Activated naive CD8-positive, alpha-beta T cell treated with anti-CD3 and anti-CD28 coated beads, Interleukin-2, amount 50 U/mL, for 24 hours (primary cell): ENCODE measurements at regions not wholly inside any gene's neighbourhood (a gene's known extent, or its start where the extent isn't known, plus 50 kb on each side); places are given as distances from the start of the nearest gene placed in this dataset.

ENCODE experiments used
- ATAC-seq: fragments of 150-1000 bp; cut with Tn5 transposase; one replicate; pipeline ENCODE4 v1.10.0; 2021
- DNase-seq: peaks from one replicate; pipeline ENCODE4 v3.0.0; 2021
- H3K27ac Mint-ChIP-seq: one replicate; pipeline ENCODE4 v1.8.0; 2021; ENCODE audit warnings: mild to moderate bottlenecking, mixed read lengths
- H3K27me3 Mint-ChIP-seq: one replicate; pipeline ENCODE4 v1.8.0; 2021; ENCODE audit warnings: mixed read lengths
- H3K36me3 Mint-ChIP-seq: one replicate; pipeline ENCODE4 v1.8.0; 2021; ENCODE audit warnings: low read depth, mixed read lengths
- H3K4me1 Mint-ChIP-seq: one replicate; pipeline ENCODE4 v1.8.0; 2021; ENCODE audit warnings: mixed read lengths
- H3K4me3 Mint-ChIP-seq: one replicate; pipeline ENCODE4 v1.8.0; 2021; ENCODE audit warnings: mild to moderate bottlenecking, moderate library complexity, mixed read lengths
- H3K9me3 Mint-ChIP-seq: one replicate; pipeline ENCODE4 v1.8.0; 2021; ENCODE audit warnings: mixed read lengths

DNA sequence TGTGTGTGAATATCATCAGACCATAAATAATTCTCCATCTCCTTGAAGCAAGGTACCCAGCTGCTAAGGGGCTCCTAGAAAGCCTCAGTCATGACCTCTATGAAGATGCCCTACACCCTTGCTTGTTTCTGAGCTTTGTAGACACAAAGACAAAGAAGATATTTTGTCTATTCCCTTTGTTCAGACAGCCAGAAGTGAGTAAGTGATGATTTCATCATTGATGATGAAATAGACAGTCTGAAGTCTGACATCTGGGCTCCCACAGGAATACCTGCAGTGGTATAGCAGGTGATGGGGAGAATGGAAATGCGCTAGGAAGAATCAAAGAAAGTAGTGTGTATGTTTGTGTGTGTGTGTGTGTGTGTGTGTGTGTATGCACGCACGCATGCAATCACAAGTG lies 82.2 kb upstream of the DPT start:
- Mint-ChIP-seq H3K4me1 (no peaks in the 10 kb centered on the region), H3K4me3 (no peak overlapping the region), H3K36me3 (no peaks in the 10 kb centered on the region), H3K9me3 (no peaks in the 10 kb centered on the region), H3K27me3 (no peaks in the 10 kb centered on the region), H3K27ac (no peak overlapping the region)
- ATAC-seq, result no peak
- no peak for DNase-seq

GRCh38 chr1:168819668-168820067 lies 90.7 kb upstream of the DPT start:
- Mint-ChIP-seq H3K27me3 (peaks cover 2% of the 10 kb centered on the region), H3K27ac (no peak overlapping the region), H3K9me3 (no peaks in the 10 kb centered on the region), H3K4me1 (peaks cover 15% of the 10 kb centered on the region), H3K36me3 (no peaks in the 10 kb centered on the region), H3K4me3 (no peak overlapping the region)
- DNase-seq (no peak), ATAC-seq (no peak)

DNA sequence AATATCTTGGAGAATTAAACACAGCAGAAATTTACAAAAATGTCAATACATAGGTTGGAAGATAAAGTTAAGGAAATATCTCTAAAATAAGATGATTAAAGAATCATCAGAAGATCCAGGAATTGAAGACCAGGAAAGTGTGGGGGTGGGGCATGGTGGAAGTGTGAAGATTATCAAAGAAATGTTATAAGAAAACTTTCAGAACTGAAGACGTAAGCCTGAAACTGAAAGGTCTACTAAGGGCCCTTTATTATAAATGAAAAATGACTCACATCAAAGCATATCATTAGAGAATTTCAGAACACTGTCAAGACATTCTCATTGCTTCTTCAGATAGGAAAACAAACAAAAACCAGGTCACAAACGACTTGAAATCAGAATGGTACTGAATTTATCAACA lies 92.4 kb upstream of the DPT start:
- Mint-ChIP-seq H3K4me3 (no peak overlapping the region), H3K27ac (no peak overlapping the region), H3K36me3 (no peaks in the 10 kb centered on the region), H3K9me3 (no peaks in the 10 kb centered on the region), H3K27me3 (peaks cover 2% of the 10 kb centered on the region), H3K4me1 (peaks cover 16% of the 10 kb centered on the region)
- ATAC-seq, result peak; percentile 41
- peak; percentile 33 for DNase-seq

DNA sequence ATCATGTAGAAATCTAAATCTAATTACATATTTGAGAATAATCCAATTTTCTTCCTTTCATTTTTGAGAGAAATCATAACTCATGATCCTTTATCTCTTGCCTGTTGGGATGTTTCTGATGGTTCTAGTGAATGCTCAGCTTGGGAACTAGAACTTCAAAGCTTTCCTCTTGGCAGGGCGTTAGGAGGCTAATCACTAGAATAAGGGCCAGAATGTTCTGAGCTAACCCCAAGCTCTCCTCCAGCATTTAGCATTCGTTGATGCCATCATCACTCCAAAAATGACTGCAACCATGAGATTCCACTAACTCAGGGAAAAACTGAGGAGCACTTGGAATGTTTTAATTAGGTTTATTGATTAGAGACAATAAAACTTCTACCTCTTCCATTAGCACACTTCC lies 93.9 kb upstream of the DPT start:
- Mint-ChIP-seq H3K4me1 (peaks cover 16% of the 10 kb centered on the region), H3K9me3 (no peaks in the 10 kb centered on the region), H3K27ac (no peak overlapping the region), H3K27me3 (peaks cover 2% of the 10 kb centered on the region), H3K36me3 (no peaks in the 10 kb centered on the region), H3K4me3 (no peak overlapping the region)
- ATAC-seq, result no peak
- DNase-seq, result no peak

DNA sequence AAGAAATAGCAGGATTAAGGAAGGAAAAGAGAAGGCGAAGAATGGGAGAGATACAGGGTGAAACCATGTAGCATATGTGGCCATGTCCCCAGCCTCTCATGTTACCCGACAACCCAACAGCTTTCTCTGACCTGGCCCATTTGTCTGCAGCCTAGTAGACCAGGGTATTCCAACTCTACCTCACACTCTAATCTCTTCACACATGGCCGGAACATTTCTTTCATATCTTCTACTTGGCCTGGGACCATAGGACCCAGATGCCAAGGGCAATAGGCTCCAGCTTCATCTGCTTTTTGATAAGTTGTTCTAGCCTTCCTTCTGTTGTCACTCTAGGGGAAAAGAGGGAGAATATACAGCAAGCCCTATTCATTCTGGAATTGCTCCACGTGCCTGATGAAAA lies 95.0 kb upstream of the DPT start:
- no peaks in the 10 kb centered on the region for H3K27me3 Mint-ChIP-seq
- no peak overlapping the region for H3K27ac Mint-ChIP-seq
- DNase-seq, result no peak
- H3K9me3 Mint-ChIP-seq, result no peaks in the 10 kb centered on the region
- no peaks in the 10 kb centered on the region for H3K36me3 Mint-ChIP-seq
- no peak overlapping the region for H3K4me3 Mint-ChIP-seq
- peaks cover 16% of the 10 kb centered on the region for H3K4me1 Mint-ChIP-seq
- no peak for ATAC-seq

GRCh38 chr1:168824418-168825065 lies 95.5 kb upstream of the DPT start:
- H3K4me3 Mint-ChIP-seq, result no peak overlapping the region
- no peaks in the 10 kb centered on the region for H3K27me3 Mint-ChIP-seq
- peaks cover 16% of the 10 kb centered on the region for H3K4me1 Mint-ChIP-seq
- no peaks in the 10 kb centered on the region for H3K9me3 Mint-ChIP-seq
- DNase-seq (peak; percentile 20), ATAC-seq (peak; percentile 93)
- H3K27ac Mint-ChIP-seq, result no peak overlapping the region
- H3K36me3 Mint-ChIP-seq, result no peaks in the 10 kb centered on the region

DNA sequence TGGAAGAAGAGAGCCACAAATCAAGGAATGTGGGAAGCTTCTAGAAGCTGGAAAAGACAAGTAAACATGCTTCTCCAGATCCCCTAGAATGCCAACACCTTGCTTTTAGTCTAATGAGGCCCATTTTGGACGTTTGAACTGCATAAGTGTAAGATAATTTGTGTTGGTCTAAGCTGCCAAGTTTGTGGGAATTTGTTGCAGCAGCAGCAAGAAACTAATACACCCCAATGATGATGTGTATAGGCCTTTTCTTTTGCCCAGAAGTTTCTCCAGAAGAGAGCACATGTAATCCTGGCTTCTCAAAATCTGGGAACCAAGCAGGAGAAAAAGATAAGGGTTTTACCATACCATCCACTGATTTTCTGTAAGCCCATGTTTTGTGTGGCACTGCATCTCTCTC lies 96.1 kb upstream of the DPT start:
- Mint-ChIP-seq H3K4me3 (no peak overlapping the region), H3K4me1 (peaks cover 16% of the 10 kb centered on the region), H3K27ac (no peak overlapping the region), H3K27me3 (no peaks in the 10 kb centered on the region), H3K36me3 (no peaks in the 10 kb centered on the region), H3K9me3 (no peaks in the 10 kb centered on the region)
- no peak for ATAC-seq
- DNase-seq, result no peak

DNA sequence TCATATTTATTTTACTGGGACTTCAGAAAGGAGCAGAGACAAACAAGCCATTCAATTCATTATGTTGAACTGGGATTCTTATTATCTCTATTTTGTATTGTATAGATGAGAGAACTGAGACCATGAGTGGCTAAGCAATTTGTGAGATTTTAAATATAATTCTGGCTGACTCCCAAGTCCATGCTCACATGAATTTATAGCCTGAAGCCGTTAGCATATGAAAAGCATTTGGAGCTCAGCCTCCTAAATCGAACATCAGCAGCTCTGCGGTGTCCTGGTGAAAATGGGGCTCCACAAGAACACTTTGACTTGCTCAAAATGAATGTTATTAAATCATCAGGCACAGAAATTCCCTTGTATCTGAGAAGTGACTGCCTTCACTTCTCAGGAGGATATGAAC lies 96.8 kb upstream of the DPT start:
- H3K9me3 Mint-ChIP-seq, result no peaks in the 10 kb centered on the region
- no peaks in the 10 kb centered on the region for H3K27me3 Mint-ChIP-seq
- DNase-seq, result no peak
- H3K27ac Mint-ChIP-seq, result no peak overlapping the region
- ATAC-seq, result no peak
- H3K4me1 Mint-ChIP-seq, result peaks cover 16% of the 10 kb centered on the region
- H3K36me3 Mint-ChIP-seq, result no peaks in the 10 kb centered on the region
- no peak overlapping the region for H3K4me3 Mint-ChIP-seq

GRCh38 chr1:168826269-168826668 lies 97.3 kb upstream of the DPT start:
- Mint-ChIP-seq H3K9me3 (no peaks in the 10 kb centered on the region), H3K27ac (no peak overlapping the region)

DNA sequence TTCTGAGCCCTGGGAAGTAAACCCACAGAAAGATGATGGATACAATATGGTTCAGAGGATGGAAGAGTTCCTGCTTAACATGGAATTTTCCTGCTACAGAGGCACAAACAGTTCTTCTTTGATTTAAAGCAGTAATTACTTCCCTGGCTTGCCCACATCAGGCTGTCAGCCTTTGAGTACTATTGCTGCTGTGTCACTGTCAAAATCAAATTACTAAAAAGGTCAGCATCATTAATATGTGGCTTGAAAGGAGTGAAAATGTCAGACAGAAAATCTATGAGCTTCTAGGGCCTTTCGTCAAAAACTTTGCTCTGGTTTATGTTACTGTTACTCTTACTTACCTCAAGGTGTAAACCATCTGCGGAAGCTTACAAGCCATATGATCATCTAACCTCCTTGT lies 98.6 kb upstream of the DPT start:
- no peaks in the 10 kb centered on the region for H3K9me3 Mint-ChIP-seq
- H3K27ac Mint-ChIP-seq, result no peak overlapping the region
- H3K4me1 Mint-ChIP-seq, result peaks cover 11% of the 10 kb centered on the region
- H3K4me3 Mint-ChIP-seq, result no peak overlapping the region
- DNase-seq (no peak), ATAC-seq (no peak)
- no peaks in the 10 kb centered on the region for H3K27me3 Mint-ChIP-seq
- no peaks in the 10 kb centered on the region for H3K36me3 Mint-ChIP-seq

More at GRCh38 chr1:168826269-168826668, 97.3 kb upstream of the DPT start:
- DNase-seq (no peak), ATAC-seq (no peak)
- peaks cover 15% of the 10 kb centered on the region for H3K4me1 Mint-ChIP-seq
- no peaks in the 10 kb centered on the region for H3K27me3 Mint-ChIP-seq
- no peak overlapping the region for H3K4me3 Mint-ChIP-seq
- no peaks in the 10 kb centered on the region for H3K36me3 Mint-ChIP-seq

DNA sequence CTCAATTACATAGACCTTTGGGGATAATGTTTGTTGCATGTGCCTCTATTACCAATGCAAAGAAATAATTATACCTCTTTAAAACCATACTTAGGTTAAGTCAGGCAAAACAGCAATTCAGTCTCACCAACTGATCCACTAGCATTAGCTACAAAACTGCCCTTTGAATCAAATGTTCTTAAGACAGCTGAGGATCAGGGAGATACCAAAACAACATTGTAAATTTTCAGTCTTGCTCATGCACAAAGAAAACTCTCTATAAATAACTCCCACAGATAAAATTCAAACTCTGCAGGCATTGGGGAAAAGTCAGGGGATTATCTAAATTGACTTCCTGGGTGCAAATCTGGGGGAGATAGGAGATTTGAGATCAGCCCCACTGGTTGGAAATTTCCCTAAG lies 100.9 kb upstream of the DPT start:
- H3K27ac Mint-ChIP-seq, result no peak overlapping the region
- H3K4me3 Mint-ChIP-seq, result no peak overlapping the region
- no peak for DNase-seq
- H3K36me3 Mint-ChIP-seq, result no peaks in the 10 kb centered on the region
- ATAC-seq, result no peak
- no peaks in the 10 kb centered on the region for H3K9me3 Mint-ChIP-seq
- peaks cover 12% of the 10 kb centered on the region for H3K4me1 Mint-ChIP-seq
- no peaks in the 10 kb centered on the region for H3K27me3 Mint-ChIP-seq

DNA sequence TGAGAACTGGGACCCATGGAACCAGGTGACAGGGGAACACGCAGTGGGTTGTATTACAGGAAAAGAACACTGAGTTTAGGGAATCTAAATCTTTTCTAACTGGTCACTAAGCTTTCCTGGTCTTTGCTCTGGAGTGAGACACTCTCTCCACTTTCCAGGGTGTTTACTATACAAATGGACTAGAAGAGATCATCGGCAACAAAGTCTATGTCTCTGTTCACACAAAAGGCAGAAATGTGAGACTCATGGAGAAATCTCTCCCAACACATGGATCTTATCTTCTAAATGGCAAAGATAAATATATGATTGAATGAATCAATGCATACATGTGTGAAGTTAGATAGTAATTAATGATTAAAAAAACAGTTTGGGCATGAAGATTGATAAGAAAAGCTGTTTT lies 101.6 kb upstream of the DPT start:
- Mint-ChIP-seq H3K4me3 (no peak overlapping the region), H3K36me3 (no peaks in the 10 kb centered on the region), H3K4me1 (peaks cover 12% of the 10 kb centered on the region), H3K9me3 (no peaks in the 10 kb centered on the region), H3K27ac (no peak overlapping the region), H3K27me3 (no peaks in the 10 kb centered on the region)
- ATAC-seq (no peak), DNase-seq (no peak)

GRCh38 chr1:168832661-168833060 lies 103.7 kb upstream of the DPT start:
- Mint-ChIP-seq H3K4me3 (no peak overlapping the region), H3K27me3 (no peaks in the 10 kb centered on the region), H3K9me3 (no peaks in the 10 kb centered on the region), H3K36me3 (no peaks in the 10 kb centered on the region), H3K4me1 (peaks cover 12% of the 10 kb centered on the region), H3K27ac (no peak overlapping the region)
- ATAC-seq (no peak), DNase-seq (no peak)

DNA sequence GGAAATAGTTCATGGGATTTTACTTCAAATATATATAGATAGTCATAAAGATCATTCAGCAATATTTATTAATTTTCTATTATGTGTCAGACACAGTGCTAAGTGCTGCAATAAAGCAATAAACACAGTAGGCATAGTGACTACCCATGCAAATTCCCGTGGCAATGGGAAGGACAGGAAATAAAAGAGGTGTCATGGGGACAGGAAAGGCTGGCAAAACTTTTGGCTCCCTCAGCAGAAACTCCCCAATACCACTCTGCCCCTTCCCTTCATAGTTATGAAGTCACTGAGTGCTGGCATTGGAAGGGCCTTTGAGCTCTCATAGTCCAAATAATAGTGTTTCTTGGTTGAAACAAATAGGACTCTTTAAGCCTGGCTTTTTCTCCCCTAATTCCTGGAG lies 104.4 kb upstream of the DPT start:
- no peak overlapping the region for H3K4me3 Mint-ChIP-seq
- no peaks in the 10 kb centered on the region for H3K36me3 Mint-ChIP-seq
- peaks cover 12% of the 10 kb centered on the region for H3K4me1 Mint-ChIP-seq
- no peak overlapping the region for H3K27ac Mint-ChIP-seq
- H3K9me3 Mint-ChIP-seq, result no peaks in the 10 kb centered on the region
- DNase-seq, result no peak
- no peaks in the 10 kb centered on the region for H3K27me3 Mint-ChIP-seq
- ATAC-seq, result no peak

GRCh38 chr1:168833801-168834224 lies 104.8 kb upstream of the DPT start:
- no peak overlapping the region for H3K27ac Mint-ChIP-seq
- DNase-seq (no peak), ATAC-seq (no peak)
- H3K36me3 Mint-ChIP-seq, result no peaks in the 10 kb centered on the region
- no peaks in the 10 kb centered on the region for H3K9me3 Mint-ChIP-seq
- no peak overlapping the region for H3K4me3 Mint-ChIP-seq
- no peaks in the 10 kb centered on the region for H3K27me3 Mint-ChIP-seq
- H3K4me1 Mint-ChIP-seq, result peaks cover 12% of the 10 kb centered on the region

DNA sequence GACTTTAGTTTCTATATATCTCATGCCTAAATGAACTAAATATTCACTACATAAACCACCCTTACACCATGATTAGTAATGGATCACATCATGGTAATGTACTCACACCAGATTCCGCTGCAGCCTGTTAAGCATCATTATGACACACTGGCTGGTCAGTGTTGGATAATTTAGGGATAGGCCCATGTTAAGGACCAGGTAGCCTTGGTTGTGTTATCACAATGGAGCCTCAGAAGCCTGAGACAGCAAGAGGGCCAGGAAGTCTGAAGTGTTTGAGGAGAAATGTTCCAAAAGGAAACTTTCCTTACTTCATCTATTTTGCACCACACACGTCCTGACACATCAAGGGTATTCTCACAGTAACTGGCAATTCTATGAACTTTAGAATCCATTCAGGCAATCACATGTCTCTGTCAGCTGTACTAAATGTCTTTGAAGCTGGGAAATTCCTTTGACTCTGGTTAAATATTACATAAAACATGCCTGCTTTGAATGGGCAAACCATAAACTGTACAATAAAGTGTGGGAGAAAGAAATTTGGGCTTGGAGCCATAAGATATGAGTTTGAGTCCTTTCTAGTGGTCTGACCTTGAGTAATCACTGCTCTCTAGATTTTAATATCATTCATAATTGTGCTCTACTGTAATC lies 105.3 kb upstream of the DPT start:
- H3K4me3 Mint-ChIP-seq, result no peak overlapping the region
- H3K9me3 Mint-ChIP-seq, result no peaks in the 10 kb centered on the region
- no peak overlapping the region for H3K27ac Mint-ChIP-seq
- ATAC-seq (no peak), DNase-seq (no peak)
- H3K4me1 Mint-ChIP-seq, result peaks cover 12% of the 10 kb centered on the region
- H3K36me3 Mint-ChIP-seq, result no peaks in the 10 kb centered on the region
- no peaks in the 10 kb centered on the region for H3K27me3 Mint-ChIP-seq
